ENCODE measurements at regions not wholly inside any gene's neighbourhood (a gene's known extent, or its start where the extent isn't known, plus 50 kb on each side); places are given as distances from the start of the nearest gene placed in this dataset.

GRCh38 chr5:133888625-133888991, 79.8 kb downstream of the C5orf15 start:
- Histone ChIP-seq H3K27ac (no peak overlapping the region), H3K4me3 (no peak overlapping the region), H3K9ac (ENCODE audit: insufficient read length) (no peak overlapping the region), H3K9me3 (ENCODE audit: low read depth, low read length) (no peaks in the 10 kb centered on the region), H3K36me3 (ENCODE audit: insufficient read depth, low read length) (no peaks in the 10 kb centered on the region)
- DNase-seq (ENCODE audit: low read depth, low spot score), result no peak
- TF ChIP-seq POLR2AphosphoS5 (IDR thresholded peaks at IDR 0.05; ENCODE audit: borderline replicate concordance, low read depth, low read length), result no peak
- TF ChIP-seq EZH2 (IDR thresholded peaks at IDR 0.05), result no peak
- TF ChIP-seq FOXP2 (optimal IDR thresholded peaks at IDR 0.05; ENCODE audit: control extremely low read depth, extremely low read length, insufficient read depth), result no peak

GRCh38 chr5:133885566-133885965, 82.9 kb downstream of the C5orf15 start:
- Histone ChIP-seq H3K4me3 (no peak overlapping the region), H3K9me3 (ENCODE audit: low read depth, low read length) (no peaks in the 10 kb centered on the region), H3K9ac (ENCODE audit: insufficient read length) (no peak overlapping the region), H3K36me3 (ENCODE audit: insufficient read depth, low read length) (no peaks in the 10 kb centered on the region), H3K27ac (no peak overlapping the region)
- TF ChIP-seq POLR2AphosphoS5 (IDR thresholded peaks at IDR 0.05; ENCODE audit: borderline replicate concordance, low read depth, low read length) (no peak), EZH2 (IDR thresholded peaks at IDR 0.05) (no peak), FOXP2 (optimal IDR thresholded peaks at IDR 0.05; ENCODE audit: control extremely low read depth, extremely low read length, insufficient read depth) (no peak)
- DNase-seq (ENCODE audit: low read depth, low spot score), result no peak

GRCh38 chr5:133884569-133885311, 83.7 kb downstream of the C5orf15 start:
- TF ChIP-seq EZH2 (IDR thresholded peaks at IDR 0.05) (no peak), FOXP2 (optimal IDR thresholded peaks at IDR 0.05; ENCODE audit: control extremely low read depth, extremely low read length, insufficient read depth) (peak; percentile 12)
- Histone ChIP-seq H3K4me3 (peak overlapping the region; percentile 40), H3K9ac (ENCODE audit: insufficient read length) (no peak overlapping the region), H3K9me3 (ENCODE audit: low read depth, low read length) (no peaks in the 10 kb centered on the region), H3K27ac (peak overlapping the region; percentile 56; the same call in 1 of the 2 replicates), H3K36me3 (ENCODE audit: insufficient read depth, low read length) (no peaks in the 10 kb centered on the region)
- DNase-seq (ENCODE audit: low read depth, low spot score), result no peak

GRCh38 chr5:133883916-133884315, 84.5 kb downstream of the C5orf15 start:
- DNase-seq (ENCODE audit: low read depth, low spot score), result no peak
- Histone ChIP-seq H3K9ac (ENCODE audit: insufficient read length) (no peak overlapping the region), H3K27ac (no peak overlapping the region), H3K4me3 (no peak overlapping the region), H3K36me3 (ENCODE audit: insufficient read depth, low read length) (no peaks in the 10 kb centered on the region), H3K9me3 (ENCODE audit: low read depth, low read length) (no peaks in the 10 kb centered on the region)
- TF ChIP-seq FOXP2 (optimal IDR thresholded peaks at IDR 0.05; ENCODE audit: control extremely low read depth, extremely low read length, insufficient read depth) (no peak), EZH2 (IDR thresholded peaks at IDR 0.05) (no peak), POLR2AphosphoS5 (IDR thresholded peaks at IDR 0.05; ENCODE audit: borderline replicate concordance, low read depth, low read length) (no peak)

GRCh38 chr5:133882846-133883245, 85.6 kb downstream of the C5orf15 start:
- peak; percentile 99 for DNase-seq (ENCODE audit: low read depth, low spot score)
- Histone ChIP-seq H3K9me3 (ENCODE audit: low read depth, low read length) (no peaks in the 10 kb centered on the region), H3K36me3 (ENCODE audit: insufficient read depth, low read length) (no peaks in the 10 kb centered on the region), H3K27ac (peak overlapping the region; percentile 60; the same call in 1 of the 2 replicates), H3K9ac (ENCODE audit: insufficient read length) (no peak overlapping the region), H3K4me3 (peak overlapping the region; percentile 74)
- TF ChIP-seq FOXP2 (optimal IDR thresholded peaks at IDR 0.05; ENCODE audit: control extremely low read depth, extremely low read length, insufficient read depth) (peak; percentile 22), POLR2AphosphoS5 (IDR thresholded peaks at IDR 0.05; ENCODE audit: borderline replicate concordance, low read depth, low read length) (peak; percentile 80), EZH2 (IDR thresholded peaks at IDR 0.05) (no peak)

GRCh38 chr5:133882389-133882695, 86.1 kb downstream of the C5orf15 start:
- H3K9me3 ChIP-seq (ENCODE audit: low read depth, low read length), result no peaks in the 10 kb centered on the region
- TF ChIP-seq FOXP2 (optimal IDR thresholded peaks at IDR 0.05; ENCODE audit: control extremely low read depth, extremely low read length, insufficient read depth), result no peak
- TF ChIP-seq EZH2 (IDR thresholded peaks at IDR 0.05), result no peak
- no peak for TF ChIP-seq POLR2AphosphoS5 (IDR thresholded peaks at IDR 0.05; ENCODE audit: borderline replicate concordance, low read depth, low read length)
- DNase-seq (ENCODE audit: low read depth, low spot score), result no peak
- H3K36me3 ChIP-seq (ENCODE audit: insufficient read depth, low read length), result no peaks in the 10 kb centered on the region
- no peak overlapping the region for H3K9ac ChIP-seq (ENCODE audit: insufficient read length)
- H3K27ac ChIP-seq, result no peak overlapping the region
- peak overlapping the region; percentile 54 for H3K4me3 ChIP-seq

- Histone ChIP-seq H3K9ac (ENCODE audit: insufficient read length) (no peak overlapping the region), H3K36me3 (ENCODE audit: insufficient read depth, low read length) (no peaks in the 10 kb centered on the region), H3K27ac (no peak overlapping the region), H3K4me3 (peak overlapping the region; percentile 54; the same call in 1 of the 2 replicates), H3K9me3 (ENCODE audit: low read depth, low read length) (no peaks in the 10 kb centered on the region)
- no peak for TF ChIP-seq FOXP2 (optimal IDR thresholded peaks at IDR 0.05; ENCODE audit: control extremely low read depth, extremely low read length, insufficient read depth)
- TF ChIP-seq EZH2 (IDR thresholded peaks at IDR 0.05), result no peak
- no peak for TF ChIP-seq POLR2AphosphoS5 (IDR thresholded peaks at IDR 0.05; ENCODE audit: borderline replicate concordance, low read depth, low read length)
- DNase-seq (ENCODE audit: low read depth, low spot score), result no peak
Measured at GRCh38 chr5:133881576-133882388, 86.6 kb downstream of the C5orf15 start.

GRCh38 chr5:133878236-133878555, 90.2 kb downstream of the C5orf15 start:
- Histone ChIP-seq H3K4me3 (no peak overlapping the region), H3K9ac (ENCODE audit: insufficient read length) (no peak overlapping the region), H3K9me3 (ENCODE audit: low read depth, low read length) (no peaks in the 10 kb centered on the region), H3K27ac (no peak overlapping the region), H3K36me3 (ENCODE audit: insufficient read depth, low read length) (no peaks in the 10 kb centered on the region)
- no peak for DNase-seq (ENCODE audit: low read depth, low spot score)
- no peak for TF ChIP-seq EZH2 (IDR thresholded peaks at IDR 0.05)
- no peak for TF ChIP-seq FOXP2 (optimal IDR thresholded peaks at IDR 0.05; ENCODE audit: control extremely low read depth, extremely low read length, insufficient read depth)
- no peak for TF ChIP-seq POLR2AphosphoS5 (IDR thresholded peaks at IDR 0.05; ENCODE audit: borderline replicate concordance, low read depth, low read length)
